ENCODE measurements at regions not wholly inside any gene's neighbourhood (a gene's known extent, or its start where the extent isn't known, plus 50 kb on each side); places are given as distances from the start of the nearest gene placed in this dataset.
"Not testable (repeated sequence)": the region's sequence is repeated elsewhere in the genome, so short reads cannot be mapped to it uniquely, and the experiment has no call there.

DNA sequence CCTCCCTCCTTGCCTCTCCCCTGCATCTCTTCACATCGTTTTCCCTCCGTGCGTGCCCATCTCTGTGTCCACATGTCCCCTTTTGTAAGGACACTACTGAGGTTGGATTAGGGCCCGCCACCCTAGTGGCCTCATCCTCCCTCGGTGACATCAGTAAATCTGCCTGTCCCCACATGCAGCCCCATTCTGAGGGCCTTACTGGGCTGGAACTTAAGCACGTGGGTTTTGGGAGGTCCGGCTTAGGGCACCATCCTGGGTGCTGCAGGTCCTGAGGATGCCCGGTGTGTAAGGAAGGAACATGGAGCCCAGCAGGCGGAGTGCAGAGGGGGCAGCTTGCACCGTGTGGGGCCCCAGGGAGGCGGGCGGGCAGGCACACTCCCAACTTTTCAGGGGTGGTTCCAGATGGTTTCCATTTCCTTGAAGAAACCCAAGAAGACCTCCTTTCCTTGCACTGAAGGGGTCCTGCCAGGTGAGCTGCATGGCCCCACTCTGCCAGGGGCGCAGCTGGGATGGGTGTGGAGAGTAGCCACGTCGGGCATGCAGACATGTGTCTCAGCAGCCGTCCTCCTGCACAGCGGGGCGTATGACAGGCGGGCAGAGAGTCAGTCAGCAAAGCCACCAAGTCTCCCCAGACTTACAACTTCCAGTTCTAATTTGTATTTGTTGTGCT is 329.9 kb downstream of the QKI start:
- no peak for ATAC-seq
- DNase-seq (ENCODE audit: low spot score): no peak

DNA sequence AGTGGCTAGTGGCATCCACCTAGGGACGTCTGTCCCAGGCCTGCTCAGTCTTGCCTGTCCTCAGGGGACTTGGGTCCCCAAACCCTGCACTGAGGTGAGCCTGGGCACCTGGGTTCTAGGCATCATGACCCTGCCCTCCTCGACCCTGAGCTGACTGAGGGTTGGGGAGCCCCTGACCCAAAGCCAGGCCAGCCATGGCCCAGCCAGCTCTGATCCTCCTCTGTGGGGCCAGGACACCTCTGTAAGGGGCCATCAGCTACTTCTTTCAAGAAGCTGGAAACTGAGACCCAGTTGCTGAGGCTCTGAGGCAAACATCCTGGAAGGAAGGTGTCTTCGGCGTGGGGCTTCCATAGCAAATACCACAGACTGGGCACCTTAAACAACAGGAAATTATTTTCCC is 329.3 kb downstream of the QKI start:
- DNase-seq (ENCODE audit: low spot score) (no peak), ATAC-seq (no peak)

GRCh38 chr6:163741743-163742363 is 327.3 kb downstream of the QKI start:
- DNase-seq (ENCODE audit: low spot score): no peak

DNA sequence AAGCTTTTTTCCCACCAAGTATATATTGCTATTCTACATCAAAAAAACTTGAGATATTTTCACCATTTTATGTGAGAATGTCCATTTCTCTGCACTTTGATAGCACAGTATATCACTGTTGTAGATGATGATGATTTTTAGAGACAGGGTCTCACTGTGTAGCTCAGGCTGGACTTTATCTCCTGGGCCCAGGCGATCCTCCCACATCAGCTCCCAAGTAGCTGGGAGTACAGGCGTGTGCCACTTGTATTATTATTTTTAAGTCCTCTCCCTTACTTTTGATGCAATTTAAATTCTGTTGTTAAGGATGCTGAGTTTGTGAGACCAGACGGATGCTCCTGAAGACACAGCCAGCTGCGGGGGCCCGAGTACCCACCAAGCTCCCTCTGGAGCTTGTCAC is 326.8 kb downstream of the QKI start:
- DNase-seq (ENCODE audit: low spot score): no peak
- ATAC-seq: no peak

More at GRCh38 chr6:163741743-163742363, 327.3 kb downstream of the QKI start:
- ATAC-seq: no peak

DNA sequence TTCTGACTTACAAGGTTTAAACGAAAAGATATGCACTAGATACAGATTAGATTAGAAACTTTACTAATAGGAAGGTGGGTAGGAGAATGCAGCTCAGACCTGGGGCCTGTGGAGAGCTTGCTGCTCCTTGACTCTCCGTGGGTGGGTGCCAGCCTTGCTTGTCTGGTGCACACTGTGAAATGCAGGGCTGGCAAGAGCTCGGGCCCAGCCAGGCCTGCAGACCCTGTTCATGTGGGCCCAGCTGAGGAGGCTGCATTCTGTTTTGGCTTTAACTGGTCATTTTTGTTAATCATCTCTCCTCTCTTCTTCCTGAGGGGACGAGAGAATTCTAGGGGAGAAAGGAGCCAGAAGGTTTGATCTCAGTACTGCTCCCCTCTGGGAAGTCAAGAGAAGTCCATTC is 325.4 kb downstream of the QKI start:
- DNase-seq (ENCODE audit: low spot score) (no peak), ATAC-seq (no peak)

- DNase-seq (ENCODE audit: low spot score) (no peak), ATAC-seq (no peak)
Measured at GRCh38 chr6:163739408-163739725, 324.8 kb downstream of the QKI start.

GRCh38 chr6:163738725-163739407 is 324.3 kb downstream of the QKI start:
- no peak for DNase-seq (ENCODE audit: low spot score)
- ATAC-seq: no peak

GRCh38 chr6:163738304-163738703 is 323.8 kb downstream of the QKI start:
- ATAC-seq (no peak), DNase-seq (ENCODE audit: low spot score) (no peak)

DNA sequence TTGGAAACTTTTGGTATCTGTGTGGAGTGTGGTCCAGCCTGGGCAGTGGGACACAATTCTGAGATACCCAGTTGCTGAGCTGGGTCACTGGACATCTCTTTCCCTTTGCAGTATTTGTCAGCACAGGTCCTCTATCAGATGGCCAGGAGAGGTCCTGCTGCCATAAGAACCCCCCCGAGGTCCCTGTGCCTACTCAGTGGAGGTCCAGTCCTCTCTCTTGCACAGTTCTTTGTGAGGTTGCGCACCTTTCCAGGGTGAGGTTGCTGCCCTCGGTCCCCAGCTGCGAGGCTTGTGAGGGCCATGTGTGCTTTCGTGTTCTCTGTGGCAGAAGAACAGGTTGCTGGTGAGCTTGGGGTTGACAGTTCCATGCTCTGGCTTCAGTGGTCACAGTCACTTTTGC is 320.6 kb downstream of the QKI start:
- no peak for DNase-seq (ENCODE audit: low spot score)

GRCh38 chr6:163733061-163733460 is 318.5 kb downstream of the QKI start:
- no peak for DNase-seq (ENCODE audit: low spot score)
- no peak for ATAC-seq

More for the DNA sequence above, 320.6 kb downstream of the QKI start:
- no peak for ATAC-seq

DNA sequence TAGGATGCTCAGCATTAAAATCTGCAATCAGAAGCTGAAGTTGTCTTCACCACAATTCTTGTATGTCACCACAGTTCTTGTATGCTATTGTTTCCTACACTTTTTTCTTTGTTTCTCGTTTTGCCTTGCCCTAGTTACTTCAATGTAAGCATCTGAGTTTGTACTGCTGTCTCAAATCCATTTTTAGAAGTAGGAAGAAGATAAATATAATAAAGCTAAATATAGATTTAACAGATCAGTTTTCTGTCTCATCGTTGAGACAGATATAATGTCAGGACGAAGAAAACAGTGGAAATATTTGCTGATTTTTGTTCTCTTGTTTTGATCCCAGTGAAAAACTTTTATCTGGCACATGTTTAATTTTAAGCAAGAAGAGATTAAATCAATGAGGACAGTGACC is 318.0 kb downstream of the QKI start:
- ATAC-seq: no peak
- DNase-seq (ENCODE audit: low spot score): no peak

DNA sequence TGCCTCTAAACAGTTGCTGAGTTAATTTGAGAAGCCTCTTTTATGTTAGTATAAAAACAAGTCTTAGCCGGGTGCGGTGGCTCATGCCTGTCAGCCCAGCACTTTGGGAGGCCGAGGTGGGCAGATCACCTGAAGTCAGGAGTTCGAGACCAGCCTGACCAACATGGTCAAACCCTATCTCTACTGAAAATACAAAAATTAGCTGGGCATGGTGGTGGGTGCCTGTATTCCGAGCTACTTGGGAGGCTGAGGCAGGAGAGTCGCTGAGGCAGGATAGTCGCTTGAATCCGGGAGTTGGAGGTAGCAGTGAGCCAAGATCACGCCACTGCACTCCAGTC is 317.5 kb downstream of the QKI start:
- DNase-seq (ENCODE audit: low spot score); ATAC-seq: not testable (repeated sequence)

GRCh38 chr6:163731215-163732013 is 316.9 kb downstream of the QKI start:
- ATAC-seq: no peak
- DNase-seq (ENCODE audit: low spot score): no peak

DNA sequence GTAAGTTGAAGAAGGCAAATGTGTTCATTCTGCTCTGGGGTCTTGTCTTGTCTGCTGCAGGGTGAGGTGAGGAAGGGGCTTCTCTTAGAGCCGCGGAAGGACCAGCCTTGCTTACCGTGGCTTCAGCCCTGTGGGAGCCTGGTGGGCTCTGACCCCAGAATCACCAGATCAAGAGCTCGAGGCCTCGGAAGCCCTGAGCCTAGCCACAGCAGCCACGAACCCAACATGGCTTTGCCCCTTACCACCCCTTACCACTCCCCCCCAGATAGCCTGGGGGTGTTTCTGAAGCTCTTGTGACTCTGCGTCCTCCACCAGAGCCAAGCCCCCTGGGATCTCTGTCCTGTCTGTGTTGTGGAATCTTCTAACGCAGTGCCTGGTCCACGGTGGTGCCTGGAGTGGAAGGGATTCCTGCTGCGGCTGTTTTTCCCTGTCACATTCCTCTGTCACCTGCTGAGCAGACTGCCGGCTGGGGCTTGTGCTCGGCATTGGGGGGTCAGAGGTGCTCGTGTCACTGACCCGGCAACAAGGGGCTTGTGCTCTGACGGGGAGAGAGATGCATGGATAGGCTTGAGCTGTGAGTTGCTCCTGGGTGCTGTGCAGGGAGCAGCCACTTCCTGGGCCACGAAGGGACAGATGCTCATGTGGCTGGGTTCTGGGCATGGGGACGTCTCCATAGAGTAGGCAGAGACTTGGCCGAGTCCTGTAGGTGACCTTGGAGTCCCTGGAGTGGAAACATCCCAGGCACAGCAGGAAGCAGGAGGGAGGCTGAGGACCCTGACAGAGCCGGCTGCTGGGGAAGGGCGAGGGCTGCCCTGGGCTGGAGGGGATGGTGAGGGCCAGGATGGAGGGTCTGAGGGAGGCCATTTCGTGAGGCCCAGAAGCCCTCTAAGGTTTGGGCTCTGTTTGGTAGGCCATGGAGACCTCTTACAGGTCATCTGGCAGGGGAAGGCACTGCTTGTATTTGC is 316.0 kb downstream of the QKI start:
- ATAC-seq (no peak), DNase-seq (ENCODE audit: low spot score) (no peak)

DNA sequence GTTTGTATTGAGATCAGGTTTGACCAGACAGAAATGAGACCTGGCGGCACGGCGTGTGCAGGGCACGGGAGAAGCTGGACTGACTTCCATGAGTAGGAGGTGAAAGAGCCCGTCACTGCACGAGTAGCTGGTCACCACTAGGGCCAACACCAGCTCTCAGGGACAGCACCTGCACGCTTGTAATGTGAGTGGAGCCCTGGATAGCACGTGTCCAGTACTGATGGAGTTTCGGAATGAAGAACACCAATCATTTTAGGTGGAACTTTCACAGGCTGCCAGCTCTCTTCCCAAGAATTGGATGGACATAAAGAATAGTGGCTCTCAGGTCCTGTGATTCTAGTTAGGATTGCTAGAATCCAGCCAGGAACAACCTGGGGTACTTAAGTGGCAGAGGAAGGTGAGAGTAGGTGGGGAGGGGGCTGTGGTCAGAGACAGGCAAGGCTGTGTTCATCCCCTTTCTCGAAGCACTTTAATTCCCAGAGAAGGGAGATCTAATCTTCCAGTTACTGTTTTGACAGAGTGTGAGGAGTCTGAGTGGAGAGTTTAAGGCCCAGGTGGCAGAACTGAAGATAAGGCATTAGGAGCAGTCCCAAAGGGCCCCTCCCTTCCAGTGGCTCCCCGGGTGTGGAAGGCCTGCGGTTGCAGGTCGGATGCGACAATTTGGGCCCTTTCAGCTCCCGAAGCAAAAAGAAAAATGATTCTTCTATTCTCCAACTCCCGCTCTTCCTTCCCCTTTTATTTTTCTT is 314.8 kb downstream of the QKI start:
- DNase-seq (ENCODE audit: low spot score) (no peak), ATAC-seq (no peak)

DNA sequence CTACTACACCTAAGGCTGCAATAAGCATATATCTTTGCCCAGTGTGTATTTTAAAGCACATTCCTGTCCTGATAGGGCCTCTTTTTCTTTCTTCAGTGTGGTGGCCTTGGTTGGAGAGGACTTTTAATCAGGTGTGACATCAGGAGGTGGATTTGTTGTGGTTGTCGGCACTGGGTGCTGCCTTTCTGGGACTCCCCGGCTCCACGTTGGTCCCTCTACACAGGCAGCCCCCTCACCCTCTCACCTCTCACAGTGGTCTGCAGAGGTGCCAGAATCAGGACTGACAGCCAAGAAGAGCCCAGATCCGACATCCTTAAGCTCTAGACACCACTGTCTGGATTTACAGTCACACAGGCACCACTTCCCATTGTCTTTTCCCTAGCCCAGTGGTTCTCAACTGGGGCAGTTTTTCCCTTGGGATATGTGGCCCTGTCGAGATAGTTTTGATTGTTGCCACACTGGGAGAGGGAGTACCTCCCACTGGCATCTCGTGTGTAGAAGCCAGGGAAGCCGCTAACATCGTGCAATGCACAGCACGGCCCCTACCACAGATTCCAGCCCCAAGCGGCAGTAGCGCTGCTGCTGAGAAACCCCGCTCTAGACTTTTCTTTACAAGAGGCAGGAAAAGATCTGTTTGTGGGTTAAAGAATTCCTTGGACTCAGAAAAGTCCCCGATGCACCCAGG is 314.1 kb downstream of the QKI start:
- DNase-seq (ENCODE audit: low spot score) (no peak), ATAC-seq (no peak)

GRCh38 chr6:163726037-163726695 is 311.6 kb downstream of the QKI start:
- ATAC-seq: no peak
- DNase-seq (ENCODE audit: low spot score): no peak

GRCh38 chr6:163725008-163725941 is 310.8 kb downstream of the QKI start:
- DNase-seq (ENCODE audit: low spot score) (no peak), ATAC-seq (no peak)

All from left lobe of liver (tissue), 2 donors.